ENCODE measurements at regions not wholly inside any gene's neighbourhood (a gene's known extent, or its start where the extent isn't known, plus 50 kb on each side); places are given as distances from the start of the nearest gene placed in this dataset.

- TF ChIP-seq TFE3 (CRISPR knock-in tag; IDR thresholded peaks at IDR 0.05) (no peak), ZC3H13 (CRISPR knock-in tag; IDR thresholded peaks at IDR 0.05) (no peak), ZNF574 (CRISPR knock-in tag; IDR thresholded peaks at IDR 0.05) (no peak), NFIB (CRISPR knock-in tag; IDR thresholded peaks at IDR 0.05; ENCODE audit: borderline replicate concordance) (no peak), DDIT3 (CRISPR knock-in tag; IDR thresholded peaks at IDR 0.05) (no peak)
These were observed 663.5 kb downstream of the EPM2A start (continued) for GRCh38 chr6:145071836-145072235.

GRCh38 chr6:145073811-145074210 is 661.5 kb downstream of the EPM2A start:
- H3K79me2 ChIP-seq (ENCODE audit: insufficient read depth, low read length): no peaks in the 10 kb centered on the region
- H3K4me2 ChIP-seq (ENCODE audit: low read depth, low read length): no peak overlapping the region
- no peak for DNase-seq (ENCODE audit: low spot score)
- H2AFZ ChIP-seq (ENCODE audit: low read length): no peak overlapping the region
- no peaks in the 10 kb centered on the region for H3K36me3 ChIP-seq (replicated peaks in 1 of 2; ENCODE audit: control insufficient read depth in 1 of 2, insufficient read depth in 2 of 2, low read length in 2 of 2)
- no peaks in the 10 kb centered on the region for H4K20me1 ChIP-seq (ENCODE audit: insufficient read depth, low read length)
- CTCF ChIA-PET (ENCODE audit: low intra/inter-chr PET ratio, low total read pairs): no interaction called here
- no peaks in the 10 kb centered on the region for H3K4me1 ChIP-seq (ENCODE audit: insufficient read depth, low read length)
- no peak for ATAC-seq
- intact Hi-C loops (cut with micrococcal nuclease; ENCODE audit: unreplicated experiment) (no loop called here), in situ Hi-C loops (cut with HindIII; ENCODE audit: extremely low pct_ligation_motif_present, low pct_unique_long_range_greater_than_20kb) (no loop called here)
- no TSS peak for BruUV-seq (replicated peaks)
- H3K4me3 ChIP-seq (replicated peaks in 1 of 3; ENCODE audit: insufficient read depth in 1 of 3, low read depth in 2 of 3, low read length in 3 of 3): no peak overlapping the region
- H3K9ac ChIP-seq (ENCODE audit: insufficient read depth, low read depth, low read length): no peak overlapping the region
- no peaks in the 10 kb centered on the region for H3K27me3 ChIP-seq (ENCODE audit: control insufficient read depth in 1 of 2, insufficient read depth in 2 of 2, low read length in 2 of 2)
- H3K27ac ChIP-seq (ENCODE audit: extremely low read length, insufficient read depth, low read length): no peak overlapping the region
- no peak for FAIRE-seq
- WGBS (ENCODE audit: low lambda C conversion rate): 8% methylated on average over 2 of the region's 2 CpGs
- H3K9me3 ChIP-seq (ENCODE audit: low read length): no peaks in the 10 kb centered on the region
- POLR2A ChIA-PET: no interaction called here
- TF ChIP-seq ZKSCAN8 (CRISPR knock-in tag; IDR thresholded peaks at IDR 0.05; ENCODE audit: borderline replicate concordance): no peak
- no peak for TF ChIP-seq KAT2B (IDR thresholded peaks at IDR 0.05; ENCODE audit: borderline replicate concordance, low read depth, low read length)
- no peak for TF ChIP-seq IKZF4 (CRISPR knock-in tag; IDR thresholded peaks at IDR 0.05; ENCODE audit: borderline replicate concordance, low read depth, not compliant biosample characterization)
- TF ChIP-seq ZNF383 (CRISPR knock-in tag; IDR thresholded peaks at IDR 0.05; ENCODE audit: borderline replicate concordance): no peak
- no peak for TF ChIP-seq ZNF83 (CRISPR knock-in tag; IDR thresholded peaks at IDR 0.05; ENCODE audit: borderline replicate concordance)
- TF ChIP-seq ZSCAN5A (CRISPR knock-in tag; IDR thresholded peaks at IDR 0.05; ENCODE audit: borderline replicate concordance): no peak
- no peak for TF ChIP-seq HINFP (CRISPR knock-in tag; IDR thresholded peaks at IDR 0.05; ENCODE audit: low read depth)
- TF ChIP-seq ADNP (CRISPR knock-in tag; IDR thresholded peaks at IDR 0.05): no peak
- no peak for TF ChIP-seq NCOR1 (IDR thresholded peaks at IDR 0.05; ENCODE audit: borderline replicate concordance, low read length)
- TF ChIP-seq JDP2 (CRISPR knock-in tag; IDR thresholded peaks at IDR 0.05; ENCODE audit: borderline replicate concordance): no peak
- TF ChIP-seq KDM5A (IDR thresholded peaks at IDR 0.05; ENCODE audit: borderline replicate concordance, low read length): no peak
- TF ChIP-seq NFYC (CRISPR knock-in tag; IDR thresholded peaks at IDR 0.05): no peak

All from HepG2 (cell line).